Neural cell (in vitro differentiated cells): ENCODE measurements at regions not wholly inside any gene's neighbourhood (a gene's known extent, or its start where the extent isn't known, plus 50 kb on each side); places are given as distances from the start of the nearest gene placed in this dataset.

ENCODE experiments used
- H2AFZ ChIP-seq: fragments of 200-600, 300-800 bp; sonication (generic), shearing (Covaris generic); 2 replicates; pipeline ENCODE4 v1.6.0; 2014; ENCODE audit warnings: low read depth, mild to moderate bottlenecking, antibody characterized with exemption, low read length, moderate library complexity
- H3F3A ChIP-seq: fragments of 200-600 bp; shearing (Covaris generic); 2 replicates; pipeline ENCODE4 v1.6.1; 2016; ENCODE audit warnings: mild to moderate bottlenecking, moderate library complexity, mixed read lengths, antibody characterized with exemption, low read length; ENCODE audit not compliant: insufficient read depth, poor library complexity, severe bottlenecking
- H3K27ac ChIP-seq: fragments of 200-600, 300-800 bp; sonication (generic), shearing (Covaris generic); 2 replicates; pipeline ENCODE4 v1.5.1; 2014; ENCODE audit warnings: mild to moderate bottlenecking, low read length, moderate library complexity
- H3K27me3 ChIP-seq: fragments of 300-800, 200-600 bp; sonication (generic), shearing (Covaris generic); 2 replicates; pipeline ENCODE4 v1.6.0; 2014; ENCODE audit warnings: mild to moderate bottlenecking, low read depth, low read length, moderate library complexity; ENCODE audit not compliant: insufficient read depth
- H3K36me3 ChIP-seq: fragments of 300-800, 200-600 bp; sonication (generic), shearing (Covaris generic); 2 replicates; pipeline ENCODE4 v1.5.1; 2014; ENCODE audit warnings: mild to moderate bottlenecking, antibody characterized with exemption, low read length, moderate library complexity; ENCODE audit not compliant: insufficient read depth
- H3K4me2 ChIP-seq: fragments of 300-800, 200-600 bp; sonication (generic), shearing (Covaris generic); 2 replicates; pipeline ENCODE4 v1.6.0; 2014; ENCODE audit warnings: mild to moderate bottlenecking, low read length
- H3K4me3 ChIP-seq: fragments of 300-800, 200-600 bp; sonication (generic), shearing (Covaris generic); 2 replicates; pipeline ENCODE4 v1.5.1; 2014; ENCODE audit warnings: mild to moderate bottlenecking, low read length, moderate library complexity
- H3K79me2 ChIP-seq: fragments of 200-600 bp; shearing (Covaris generic); replicated peaks from 2 replicates; pipeline ENCODE4 v1.6.0; 2014; ENCODE audit warnings: mild to moderate bottlenecking, low read length, moderate library complexity; ENCODE audit not compliant: insufficient read depth
- H3K9ac ChIP-seq: fragments of 300-800, 200-600 bp; sonication (generic), shearing (Covaris generic); 2 replicates; pipeline ENCODE4 v1.6.1; 2016; ENCODE audit warnings: mild to moderate bottlenecking, low read length, mixed read lengths
- H3K9me2 ChIP-seq: fragments of 200-600 bp; shearing (Covaris generic); 2 replicates; pipeline ENCODE4 v1.6.1; 2016; ENCODE audit warnings: mild to moderate bottlenecking, low read length, mixed read lengths; ENCODE audit not compliant: insufficient read depth
- H3K9me3 ChIP-seq: fragments of 200-600, 300-800 bp; sonication (generic), shearing (Covaris generic); 2 replicates; pipeline ENCODE4 v1.6.1; 2016; ENCODE audit warnings: mild to moderate bottlenecking, mixed run types, low read length, moderate library complexity, mixed read lengths
- H4K20me1 ChIP-seq: fragments of 200-600 bp; shearing (Covaris generic); 2 replicates; pipeline ENCODE4 v1.6.1; 2016; ENCODE audit warnings: mild to moderate bottlenecking, mixed run types; ENCODE audit not compliant: insufficient read depth
- CTCF ChIP-seq: fragments of 450-650 bp; IDR thresholded peaks from 2 replicates; pipeline ENCODE4 v1.5.1; 2014; ENCODE audit warnings: antibody characterized with exemption, mild to moderate bottlenecking, moderate library complexity; ENCODE audit not compliant: poor library complexity, severe bottlenecking
- EP300 ChIP-seq: fragments of 450-650 bp; conservative IDR thresholded peaks from 2 replicates; pipeline ENCODE4 v1.6.1; 2014; ENCODE audit warnings: antibody characterized with exemption, mild to moderate bottlenecking, moderate library complexity; ENCODE audit not compliant: poor library complexity, severe bottlenecking
- EZH2 ChIP-seq: fragments of 200-600, 300-800 bp; shearing (Covaris generic), sonication (generic); IDR thresholded peaks from 2 replicates; pipeline ENCODE4 v1.6.1; 2014; ENCODE audit warnings: antibody characterized with exemption, low read length, borderline replicate concordance, mild to moderate bottlenecking; ENCODE audit not compliant: insufficient read depth, poor library complexity, severe bottlenecking
- MXI1 ChIP-seq: fragments of 450-650 bp; conservative IDR thresholded peaks from 2 replicates; pipeline ENCODE4 v1.6.1; 2014; ENCODE audit warnings: antibody characterized with exemption, mild to moderate bottlenecking; ENCODE audit not compliant: poor library complexity, severe bottlenecking
- POLR2AphosphoS5 ChIP-seq: IDR thresholded peaks from 2 replicates; pipeline ENCODE4 v1.6.1; 2012
- RAD21 ChIP-seq: fragments of 450-650 bp; conservative IDR thresholded peaks from 2 replicates; pipeline ENCODE4 v1.6.1; 2014; ENCODE audit warnings: antibody characterized with exemption, mild to moderate bottlenecking, moderate library complexity
- REST ChIP-seq: IDR thresholded peaks from 2 replicates; pipeline ENCODE4 v1.6.1; 2012; ENCODE audit warnings: borderline replicate concordance
- SMC3 ChIP-seq: fragments of 450-650 bp; conservative IDR thresholded peaks from 2 replicates; pipeline ENCODE4 v1.6.1; 2014; ENCODE audit warnings: antibody characterized with exemption, mild to moderate bottlenecking, moderate library complexity; ENCODE audit not compliant: poor library complexity
- TAF1 ChIP-seq: IDR thresholded peaks from 2 replicates; pipeline ENCODE4 v1.6.1; 2012; ENCODE audit warnings: low read depth

GRCh38 chr4:14841801-14842768 lies 160.2 kb upstream of the CPEB2 start:
- Histone ChIP-seq H3F3A (no peaks in the 10 kb centered on the region), H3K4me2 (no peak overlapping the region), H3K4me3 (no peak overlapping the region), H3K9me2 (no peaks in the 10 kb centered on the region), H4K20me1 (no peaks in the 10 kb centered on the region), H2AFZ (no peak overlapping the region), H3K79me2 (no peaks in the 10 kb centered on the region), H3K36me3 (no peaks in the 10 kb centered on the region), H3K27me3 (no peaks in the 10 kb centered on the region), H3K27ac (no peak overlapping the region), H3K9ac (no peak overlapping the region), H3K9me3 (peaks cover 7% of the 10 kb centered on the region)
- TF ChIP-seq SMC3 (no peak), EZH2 (no peak), REST (no peak), EP300 (no peak), POLR2AphosphoS5 (no peak), MXI1 (no peak), CTCF (no peak), TAF1 (no peak), RAD21 (no peak)

GRCh38 chr4:14842964-14843630 lies 159.2 kb upstream of the CPEB2 start:
- Histone ChIP-seq H3K27me3 (no peaks in the 10 kb centered on the region), H3K4me2 (no peak overlapping the region), H3K9me3 (peaks cover 7% of the 10 kb centered on the region), H3K27ac (no peak overlapping the region), H3K4me3 (no peak overlapping the region), H3K36me3 (no peaks in the 10 kb centered on the region), H2AFZ (no peak overlapping the region), H3K9ac (no peak overlapping the region), H4K20me1 (no peaks in the 10 kb centered on the region), H3K79me2 (no peaks in the 10 kb centered on the region), H3K9me2 (no peaks in the 10 kb centered on the region), H3F3A (no peaks in the 10 kb centered on the region)
- no peak for TF ChIP-seq EP300
- TF ChIP-seq POLR2AphosphoS5 = no peak
- TF ChIP-seq SMC3 = no peak
- TF ChIP-seq EZH2 = no peak
- TF ChIP-seq TAF1 = no peak
- TF ChIP-seq REST = no peak
- TF ChIP-seq MXI1 = no peak
- no peak for TF ChIP-seq RAD21
- no peak for TF ChIP-seq CTCF
